H9 (cell line): ENCODE measurements at regions not wholly inside any gene's neighbourhood (a gene's known extent, or its start where the extent isn't known, plus 50 kb on each side); places are given as distances from the start of the nearest gene placed in this dataset.

ENCODE experiments used
- DNase-seq: peaks from one replicate; pipeline ENCODE4 v3.0.0-alpha.2; 2017
- H2AFZ ChIP-seq: one replicate; pipeline ENCODE4 v1.6.1; 2013; ENCODE audit warnings: mild to moderate bottlenecking, low read length, control low read depth, moderate library complexity
- H2AK5ac ChIP-seq: 2 replicates; pipeline ENCODE4 v1.6.1; 2013; ENCODE audit warnings: low read length, control low read depth, mixed read lengths; ENCODE audit not compliant: insufficient read length
- H2BK120ac ChIP-seq: one replicate; pipeline ENCODE4 v1.6.1; 2013; ENCODE audit warnings: low read depth, mild to moderate bottlenecking, low read length, control low read depth, inconsistent platforms; ENCODE audit not compliant: poor library complexity, severe bottlenecking
- H2BK12ac ChIP-seq: 2 replicates; pipeline ENCODE4 v1.6.1; 2013; ENCODE audit warnings: low read length, control low read depth, mixed read lengths, low read depth; ENCODE audit not compliant: insufficient read length
- H2BK15ac ChIP-seq: 2 replicates; pipeline ENCODE4 v1.6.1; 2013; ENCODE audit warnings: low read depth, low read length, control low read depth
- H2BK20ac ChIP-seq: one replicate; pipeline ENCODE4 v1.6.1; 2013; ENCODE audit warnings: low read depth, mild to moderate bottlenecking, low read length, control low read depth, inconsistent platforms; ENCODE audit not compliant: poor library complexity, severe bottlenecking
- H2BK5ac ChIP-seq: 2 replicates; pipeline ENCODE4 v1.6.1; 2013; ENCODE audit warnings: low read length, control low read depth, mixed read lengths; ENCODE audit not compliant: insufficient read length
- H3K14ac ChIP-seq: 2 replicates; pipeline ENCODE4 v1.6.1; 2013; ENCODE audit warnings: low read length, control low read depth; ENCODE audit not compliant: insufficient read depth
- H3K18ac ChIP-seq: 2 replicates; pipeline ENCODE4 v1.6.1; 2013; ENCODE audit warnings: low read depth, mild to moderate bottlenecking, mixed read lengths, low read length, control low read depth; ENCODE audit not compliant: insufficient read length
- H3K23ac ChIP-seq: 2 replicates; pipeline ENCODE4 v1.6.1; 2013; ENCODE audit warnings: low read length, control low read depth, mixed read lengths, low read depth; ENCODE audit not compliant: insufficient read length
- H3K23me2 ChIP-seq: 2 replicates; pipeline ENCODE4 v1.6.1; 2013; ENCODE audit warnings: low read depth, mild to moderate bottlenecking, mixed read lengths, low read length, control low read depth; ENCODE audit not compliant: insufficient read length, poor library complexity, severe bottlenecking
- H3K27ac ChIP-seq: 2 replicates; pipeline ENCODE4 v1.5.1; 2013; ENCODE audit warnings: low read length, control low read depth, mixed read lengths, low read depth; ENCODE audit not compliant: insufficient read length
- H3K27me3 ChIP-seq: 2 replicates; pipeline ENCODE4 v1.6.1; 2013; ENCODE audit warnings: low read length, control low read depth, inconsistent platforms; ENCODE audit not compliant: insufficient read depth
- H3K4ac ChIP-seq: 2 replicates; pipeline ENCODE4 v1.6.1; 2013; ENCODE audit warnings: low read depth, mild to moderate bottlenecking, control low read depth, inconsistent platforms, low read length, moderate library complexity
- H3K4me1 ChIP-seq: 2 replicates; pipeline ENCODE4 v1.6.1; 2013; ENCODE audit warnings: low read length, control low read depth, inconsistent platforms; ENCODE audit not compliant: insufficient read depth
- H3K4me2 ChIP-seq: 2 replicates; pipeline ENCODE4 v1.6.1; 2013; ENCODE audit warnings: low read length, control low read depth, mixed read lengths; ENCODE audit not compliant: insufficient read length, insufficient read depth
- H3K56ac ChIP-seq: 2 replicates; pipeline ENCODE4 v1.6.1; 2013; ENCODE audit warnings: low read depth, mild to moderate bottlenecking, mixed read lengths, low read length, control low read depth; ENCODE audit not compliant: insufficient read length
- H3K79me1 ChIP-seq: 2 replicates; pipeline ENCODE4 v1.6.1; 2013; ENCODE audit warnings: low read depth, mild to moderate bottlenecking, moderate library complexity, low read length, control low read depth, inconsistent platforms; ENCODE audit not compliant: insufficient read depth, poor library complexity, severe bottlenecking
- H3K79me2 ChIP-seq: 2 replicates; pipeline ENCODE4 v1.6.1; 2013; ENCODE audit warnings: low read length, control low read depth, inconsistent platforms; ENCODE audit not compliant: insufficient read depth
- H3K9ac ChIP-seq: 2 replicates; pipeline ENCODE4 v1.6.1; 2013; ENCODE audit warnings: low read length, control low read depth, mixed read lengths; ENCODE audit not compliant: insufficient read length; ENCODE audit errors: extremely low read depth
- H3K9me3 ChIP-seq: one replicate; pipeline ENCODE4 v1.6.1; 2013; ENCODE audit warnings: low read depth, low read length, inconsistent platforms; ENCODE audit not compliant: control insufficient read depth
- H3T11ph ChIP-seq: one replicate; pipeline ENCODE4 v1.6.1; 2013; ENCODE audit warnings: mild to moderate bottlenecking, low read length, control low read depth, inconsistent platforms
- H4K20me1 ChIP-seq: one replicate; pipeline ENCODE4 v1.6.1; 2013; ENCODE audit not compliant: control insufficient read depth, insufficient read length, insufficient read depth
- H4K5ac ChIP-seq: 2 replicates; pipeline ENCODE4 v1.6.1; 2013; ENCODE audit warnings: low read depth, mild to moderate bottlenecking, mixed read lengths, low read length, control low read depth; ENCODE audit not compliant: insufficient read length
- H4K8ac ChIP-seq: replicated peaks from 2 replicates; pipeline ENCODE4 v1.6.1; 2013; ENCODE audit warnings: low read length, control low read depth, mixed read lengths, low read depth; ENCODE audit not compliant: insufficient read length
- H4K91ac ChIP-seq: 2 replicates; pipeline ENCODE4 v1.6.1; 2013; ENCODE audit warnings: low read depth, mild to moderate bottlenecking, moderate library complexity, mixed read lengths, low read length, control low read depth; ENCODE audit not compliant: insufficient read length
- H3K27ac Mint-ChIP-seq, 3 experiments: 2 replicates in 2 of 3; 3 replicates in 1 of 3; pipeline ENCODE4 v1.8.0; 2020 to 2021; ENCODE audit warnings: mixed read lengths in 3 of 3, mild to moderate bottlenecking in 1 of 3, moderate library complexity in 1 of 3
- H3K27me3 Mint-ChIP-seq: 2 replicates; pipeline ENCODE4 v1.8.0; 2021; ENCODE audit warnings: low read depth, mild to moderate bottlenecking, moderate library complexity, mixed read lengths
- H3K36me3 Mint-ChIP-seq, 3 experiments: 2 replicates in 2 of 3; 3 replicates in 1 of 3; pipeline ENCODE4 v1.8.0; 2020 to 2021; ENCODE audit warnings: low read depth in 3 of 3, mixed read lengths in 3 of 3; ENCODE audit not compliant: insufficient read depth in 1 of 3
- H3K4me1 Mint-ChIP-seq, 2 experiments: 2 replicates each; pipeline ENCODE4 v1.8.0; 2020; ENCODE audit warnings: mixed read lengths in 2 of 2
- H3K4me3 Mint-ChIP-seq, 2 experiments: 2 replicates in 1 of 2; 3 replicates in 1 of 2; pipeline ENCODE4 v1.8.0; 2020 to 2021; ENCODE audit warnings: mild to moderate bottlenecking in 2 of 2, mixed read lengths in 2 of 2, moderate library complexity in 1 of 2
- H3K9me3 Mint-ChIP-seq, 2 experiments: 2 replicates in 1 of 2; 3 replicates in 1 of 2; pipeline ENCODE4 v1.8.0; 2020; ENCODE audit warnings: mild to moderate bottlenecking in 2 of 2, mixed read lengths in 2 of 2, moderate library complexity in 1 of 2
- WGBS: extraction: QIAGEN DNeasy Blood & Tissue Kit; methylation state at CpG from one replicate; pipeline ENCODE4 v1.1.7; 2013; ENCODE audit warnings: missing lambda C conversion rate, low lambda C conversion rate, mixed read lengths; ENCODE audit not compliant: insufficient read length; ENCODE audit errors: extremely low coverage; 5-methylcytosine and 5-hydroxymethylcytosine counted together
- TF ChIP-seq, protein P1 (sequence below): fragments of 200-600 bp; sonication (generic); conservative IDR thresholded peaks from 3 replicates; pipeline ENCODE4 v1.8.0; 2021; ENCODE audit warnings: antibody characterized with exemption, mild to moderate bottlenecking

DNA sequence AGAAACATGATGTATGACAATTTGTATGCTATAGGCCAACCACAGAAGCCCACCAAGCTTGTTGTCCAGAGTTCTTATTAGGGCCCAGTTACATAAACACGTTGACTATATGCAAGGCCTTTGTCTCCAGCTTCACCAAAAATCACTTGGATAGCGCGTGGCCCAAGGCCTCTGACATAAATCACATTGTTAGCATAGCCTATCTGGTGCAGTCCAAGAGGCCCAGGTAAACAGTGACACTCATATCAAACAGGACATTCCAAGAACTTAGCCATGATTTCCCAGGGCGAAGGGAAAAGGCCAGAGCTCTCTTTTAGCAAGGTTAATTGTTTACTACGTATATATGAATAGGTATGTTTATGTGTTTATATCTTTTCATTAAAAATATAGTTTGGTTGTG lies 337.2 kb upstream of the CELF2 start:
- no peaks in the 10 kb centered on the region for H3K79me2 ChIP-seq
- no peak overlapping the region for H3T11ph ChIP-seq
- no peaks in the 10 kb centered on the region for H3K9me3 ChIP-seq
- H3K23me2 ChIP-seq = no peaks in the 10 kb centered on the region
- no peak overlapping the region for H2BK12ac ChIP-seq
- H3K14ac ChIP-seq = no peak overlapping the region
- no peak overlapping the region for H3K23ac ChIP-seq
- no peak overlapping the region for H3K9ac ChIP-seq
- no CpG with 5 or more reads among the region's 5 CpGs for WGBS
- Mint-ChIP-seq H3K27me3 (no peaks in the 10 kb centered on the region), H3K4me3 (no peak overlapping the region), H3K4me1 (peaks cover 0 to 4% of the 10 kb centered on the region in 2 experiments; a peak in 1 of 4 replicates), H3K27ac (no peak overlapping the region), H3K36me3 (no peaks in the 10 kb centered on the region; a peak in 1 of 7 replicates), H3K9me3 (no peaks in the 10 kb centered on the region)
- H2AFZ ChIP-seq = no peak overlapping the region
- no peak overlapping the region for H3K18ac ChIP-seq
- H2BK20ac ChIP-seq = no peak overlapping the region
- no peak overlapping the region for H3K56ac ChIP-seq
- H4K5ac ChIP-seq = no peak overlapping the region
- H3K4me1 ChIP-seq = no peaks in the 10 kb centered on the region
- H4K8ac ChIP-seq = no peak overlapping the region
- no peaks in the 10 kb centered on the region for H4K20me1 ChIP-seq
- no peak overlapping the region for H3K4ac ChIP-seq
- H4K91ac ChIP-seq = no peak overlapping the region
- H3K27ac ChIP-seq = no peak overlapping the region
- no peak for DNase-seq
- no peak overlapping the region for H2BK5ac ChIP-seq
- no peaks in the 10 kb centered on the region for H3K79me1 ChIP-seq
- TF ChIP-seq, protein P1, sequence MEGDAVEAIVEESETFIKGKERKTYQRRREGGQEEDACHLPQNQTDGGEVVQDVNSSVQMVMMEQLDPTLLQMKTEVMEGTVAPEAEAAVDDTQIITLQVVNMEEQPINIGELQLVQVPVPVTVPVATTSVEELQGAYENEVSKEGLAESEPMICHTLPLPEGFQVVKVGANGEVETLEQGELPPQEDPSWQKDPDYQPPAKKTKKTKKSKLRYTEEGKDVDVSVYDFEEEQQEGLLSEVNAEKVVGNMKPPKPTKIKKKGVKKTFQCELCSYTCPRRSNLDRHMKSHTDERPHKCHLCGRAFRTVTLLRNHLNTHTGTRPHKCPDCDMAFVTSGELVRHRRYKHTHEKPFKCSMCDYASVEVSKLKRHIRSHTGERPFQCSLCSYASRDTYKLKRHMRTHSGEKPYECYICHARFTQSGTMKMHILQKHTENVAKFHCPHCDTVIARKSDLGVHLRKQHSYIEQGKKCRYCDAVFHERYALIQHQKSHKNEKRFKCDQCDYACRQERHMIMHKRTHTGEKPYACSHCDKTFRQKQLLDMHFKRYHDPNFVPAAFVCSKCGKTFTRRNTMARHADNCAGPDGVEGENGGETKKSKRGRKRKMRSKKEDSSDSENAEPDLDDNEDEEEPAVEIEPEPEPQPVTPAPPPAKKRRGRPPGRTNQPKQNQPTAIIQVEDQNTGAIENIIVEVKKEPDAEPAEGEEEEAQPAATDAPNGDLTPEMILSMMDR = no peak
- no peaks in the 10 kb centered on the region for H3K27me3 ChIP-seq
- H3K4me2 ChIP-seq = no peak overlapping the region
- H2BK120ac ChIP-seq = no peak overlapping the region
- no peak overlapping the region for H2AK5ac ChIP-seq
- no peak overlapping the region for H2BK15ac ChIP-seq
